ENCODE measurements at regions not wholly inside any gene's neighbourhood (a gene's known extent, or its start where the extent isn't known, plus 50 kb on each side); places are given as distances from the start of the nearest gene placed in this dataset.

GRCh38 chr2:22967756-22968155, 417.2 kb upstream of the KLHL29 start:
- Histone ChIP-seq H3K36me3 (replicated peaks in 1 of 2; ENCODE audit: control insufficient read depth in 1 of 2, insufficient read depth in 2 of 2, low read length in 2 of 2) (no peaks in the 10 kb centered on the region), H3K27ac (ENCODE audit: extremely low read length, insufficient read depth, low read length) (no peak overlapping the region), H3K9ac (ENCODE audit: insufficient read depth, low read depth, low read length) (no peak overlapping the region), H3K79me2 (ENCODE audit: insufficient read depth, low read length) (no peaks in the 10 kb centered on the region), H2AFZ (ENCODE audit: low read length) (no peak overlapping the region), H3K4me1 (ENCODE audit: insufficient read depth, low read length) (no peaks in the 10 kb centered on the region), H3K4me3 (replicated peaks in 1 of 3; ENCODE audit: insufficient read depth in 1 of 3, low read depth in 2 of 3, low read length in 3 of 3) (no peak overlapping the region), H3K9me3 (ENCODE audit: low read length) (peaks cover 18% of the 10 kb centered on the region), H3K4me2 (ENCODE audit: low read depth, low read length) (no peak overlapping the region), H4K20me1 (ENCODE audit: insufficient read depth, low read length) (no peaks in the 10 kb centered on the region), H3K27me3 (ENCODE audit: control insufficient read depth in 1 of 2, insufficient read depth in 2 of 2, low read length in 2 of 2) (no peaks in the 10 kb centered on the region)
- CTCF ChIA-PET (ENCODE audit: low intra/inter-chr PET ratio, low total read pairs) = no interaction called here
- ATAC-seq = no peak
- POLR2A ChIA-PET = no interaction called here
- WGBS (ENCODE audit: low lambda C conversion rate) = 21% methylated on average over 5 of the region's 5 CpGs
- no peak for FAIRE-seq
- intact Hi-C loops (cut with micrococcal nuclease; ENCODE audit: unreplicated experiment) (no loop called here), in situ Hi-C loops (cut with HindIII; ENCODE audit: extremely low pct_ligation_motif_present, low pct_unique_long_range_greater_than_20kb) (no loop called here)
- no TSS peak for BruUV-seq (replicated peaks)
- DNase-seq (ENCODE audit: low spot score) = no peak
- no peak for TF ChIP-seq ZBTB8A (CRISPR knock-in tag; IDR thresholded peaks at IDR 0.05; ENCODE audit: borderline replicate concordance, low read depth)
- no peak for TF ChIP-seq ATF1 (CRISPR knock-in tag; IDR thresholded peaks at IDR 0.05)
- TF ChIP-seq ZNF639 (CRISPR knock-in tag; conservative IDR thresholded peaks at IDR 0.05) = no peak
- no peak for TF ChIP-seq TEAD3 (CRISPR knock-in tag; optimal IDR thresholded peaks at IDR 0.05; ENCODE audit: borderline replicate concordance)
- TF ChIP-seq MATR3 (CRISPR knock-in tag; IDR thresholded peaks at IDR 0.05) = no peak
- TF ChIP-seq CBX2 (IDR thresholded peaks at IDR 0.05; ENCODE audit: low read depth, low read length) = no peak
- no peak for TF ChIP-seq CBX2 (CRISPR knock-in tag; IDR thresholded peaks at IDR 0.05; ENCODE audit: low read depth)
- TF ChIP-seq FOXM1 (CRISPR knock-in tag; IDR thresholded peaks at IDR 0.05) = no peak
- TF ChIP-seq CREB1 (IDR thresholded peaks at IDR 0.05) = no peak
- no peak for TF ChIP-seq CREB1 (CRISPR knock-in tag; IDR thresholded peaks at IDR 0.05)
- TF ChIP-seq EP300 (IDR thresholded peaks at IDR 0.05; ENCODE audit: low read depth in 2 of 2, low read length in 2 of 2) = no peak
- TF ChIP-seq EP300 (CRISPR knock-in tag; IDR thresholded peaks at IDR 0.05; ENCODE audit: borderline replicate concordance) = no peak
- no peak for TF ChIP-seq FOXJ3 (CRISPR knock-in tag; IDR thresholded peaks at IDR 0.05; ENCODE audit: borderline replicate concordance)
- TF ChIP-seq PITX1 (CRISPR knock-in tag; IDR thresholded peaks at IDR 0.05) = no peak
- no peak for TF ChIP-seq NFKBIZ (CRISPR knock-in tag; IDR thresholded peaks at IDR 0.05)
- TF ChIP-seq ZNF7 (CRISPR knock-in tag; IDR thresholded peaks at IDR 0.05) = no peak
- TF ChIP-seq SIX1 (CRISPR knock-in tag; IDR thresholded peaks at IDR 0.05; ENCODE audit: borderline replicate concordance) = no peak
- no peak for TF ChIP-seq REPIN1 (CRISPR knock-in tag; IDR thresholded peaks at IDR 0.05; ENCODE audit: borderline replicate concordance, low read depth)
- no peak for TF ChIP-seq CHD4 (IDR thresholded peaks at IDR 0.05; ENCODE audit: borderline replicate concordance, low read length)
- no peak for TF ChIP-seq WIZ (CRISPR knock-in tag; IDR thresholded peaks at IDR 0.05)

All from HepG2 (cell line).